HCT116 (cell line): ENCODE measurements at regions not wholly inside any gene's neighbourhood (a gene's known extent, or its start where the extent isn't known, plus 50 kb on each side); places are given as distances from the start of the nearest gene placed in this dataset.
"Not testable (repeated sequence)": the region's sequence is repeated elsewhere in the genome, so short reads cannot be mapped to it uniquely, and the experiment has no call there.

Source experiments
- CEBPB ChIP-seq: IDR thresholded peaks from 2 replicates; pipeline ENCODE4 v1.6.1; 2012; ENCODE audit warnings: low read depth
- CTCF ChIP-seq, 3 experiments: fragments of 200-600 bp in 1 of 3; sonication (generic) in 1 of 3; IDR thresholded peaks in 2 of 3; conservative IDR thresholded peaks in 1 of 3; 2 replicates each; pipeline ENCODE4 v1.5.1; 2012 to 2017; ENCODE audit warnings: low read depth in 2 of 3, low read length in 2 of 3, antibody characterized with exemption in 1 of 3, borderline replicate concordance in 1 of 3, control low read depth in 1 of 3, mild to moderate bottlenecking in 1 of 3, mixed read lengths in 1 of 3, mixed run types in 1 of 3, moderate library complexity in 1 of 3; ENCODE audit not compliant: insufficient read depth in 1 of 3
- EZH2 ChIP-seq: fragments of 200-600 bp; sonication (generic); IDR thresholded peaks from 2 replicates; pipeline ENCODE4 v1.6.1; 2017; ENCODE audit warnings: antibody characterized with exemption, mixed run types
- EZH2phosphoT487 ChIP-seq: fragments of 200-600 bp; IDR thresholded peaks from 2 replicates; pipeline ENCODE4 v1.6.1; 2018; ENCODE audit warnings: antibody characterized with exemption, borderline replicate concordance
- JUND ChIP-seq: IDR thresholded peaks from 2 replicates; pipeline ENCODE4 v1.6.1; 2012
- MAX ChIP-seq: IDR thresholded peaks from 2 replicates; pipeline ENCODE4 v1.6.1; 2012
- POLR2A ChIP-seq: IDR thresholded peaks from 2 replicates; pipeline ENCODE4 v1.7.0; 2011; ENCODE audit warnings: borderline replicate concordance; ENCODE audit not compliant: insufficient read depth, insufficient read length; ENCODE audit errors: extremely low read depth
- POLR2AphosphoS5 ChIP-seq: IDR thresholded peaks from 2 replicates; pipeline ENCODE4 v1.6.1; 2011; ENCODE audit warnings: mild to moderate bottlenecking, low read depth, low read length, moderate library complexity
- RAD21 ChIP-seq: IDR thresholded peaks from 2 replicates; pipeline ENCODE4 v1.6.1; 2012; ENCODE audit warnings: low read depth, mild to moderate bottlenecking
- REST ChIP-seq: IDR thresholded peaks from 2 replicates; pipeline ENCODE4 v1.6.1; 2012; ENCODE audit warnings: low read depth
- ZBTB33 ChIP-seq: IDR thresholded peaks from 2 replicates; pipeline ENCODE4 v1.6.1; 2011; ENCODE audit warnings: mild to moderate bottlenecking, low read length, moderate library complexity; ENCODE audit not compliant: insufficient replicate concordance; ENCODE audit errors: extremely low read depth

GRCh38 chr9:42984761-42985160, 801.3 kb downstream of the SPATA31A6 start:
- not testable (repeated sequence) for TF ChIP-seq CTCF (IDR thresholded peaks at IDR 0.05 in 2 of 3, conservative IDR thresholded peaks at IDR 0.05 in 1 of 3; ENCODE audit: borderline replicate concordance in 1 of 3, insufficient read depth in 1 of 3, low read depth in 2 of 3, low read length in 2 of 3); JUND; ZBTB33; EZH2phosphoT487; CEBPB; RAD21; MAX; POLR2AphosphoS5; REST; EZH2; POLR2A
